Mucosa of descending colon (tissue), 3 donors: ENCODE measurements at regions not wholly inside any gene's neighbourhood (a gene's known extent, or its start where the extent isn't known, plus 50 kb on each side); places are given as distances from the start of the nearest gene placed in this dataset.

Experiments used
- ATAC-seq: fragments of 200-7000 bp; cut with Tn5 transposase; one replicate; pipeline ENCODE4 v1.9.1; 2020; ENCODE audit warnings: mild to moderate bottlenecking, moderate library complexity
- DNase-seq, 3 donors: peaks; one replicate each; pipeline ENCODE4 v3.0.0-alpha.2; 2020
- H3K36me3 ChIP-seq: fragments of 200-600 bp; one replicate; pipeline ENCODE4 v1.8.0; 2021; ENCODE audit warnings: low read depth, mild to moderate bottlenecking
- H3K4me1 ChIP-seq: fragments of 200-600 bp; one replicate; pipeline ENCODE4 v1.8.0; 2021; ENCODE audit warnings: low read depth, mild to moderate bottlenecking
- H3K4me3 ChIP-seq: fragments of 200-600 bp; one replicate; pipeline ENCODE4 v1.8.0; 2021; ENCODE audit warnings: mild to moderate bottlenecking
- H3K9me3 ChIP-seq: fragments of 200-600 bp; one replicate; pipeline ENCODE4 v1.8.0; 2021; ENCODE audit warnings: mild to moderate bottlenecking
- CTCF ChIP-seq: fragments of 200-600 bp; IDR thresholded peaks from one replicate; pipeline ENCODE4 v1.8.0; 2022; ENCODE audit warnings: antibody characterized with exemption, mild to moderate bottlenecking
- intact Hi-C, 2 donors: fragments of 100-400 bp; cut with DNase I in 1 of 2; cut with micrococcal nuclease in 1 of 2; formaldehyde crosslinking; loops; one replicate each; pipeline versions ENCODE4 v1.11.0 to v1.11.1; 2022; cut with DNase I, micrococcal nuclease
- donor health status: DM: no; HTN: no; CAD: no; lungs with moderate emphysema.
- donor health status: DM: no; HTN: no; CAD: no.
- donor health status: DM: no; HTN: yes; CAD: no.

GRCh38 chr6:40819182-40819834 is 219.7 kb downstream of the UNC5CL start:
- ATAC-seq: no peak
- Histone ChIP-seq H3K4me1 (no peaks in the 10 kb centered on the region), H3K9me3 (no peaks in the 10 kb centered on the region), H3K4me3 (no peak overlapping the region), H3K36me3 (no peaks in the 10 kb centered on the region)
- no peak for DNase-seq
- no peak for TF ChIP-seq CTCF
- intact Hi-C loops: no loop called here

GRCh38 chr6:40817369-40817768 is 221.7 kb downstream of the UNC5CL start:
- Histone ChIP-seq H3K4me1 (no peaks in the 10 kb centered on the region), H3K9me3 (no peaks in the 10 kb centered on the region), H3K36me3 (no peaks in the 10 kb centered on the region), H3K4me3 (no peak overlapping the region)
- ATAC-seq: no peak
- no peak for DNase-seq
- intact Hi-C loops: no loop called here
- no peak for TF ChIP-seq CTCF

- no peaks in the 10 kb centered on the region for H3K36me3 ChIP-seq
- ATAC-seq (no peak), DNase-seq (no peak)
- intact Hi-C loops: no loop called here
- TF ChIP-seq CTCF: no peak
- H3K9me3 ChIP-seq: no peaks in the 10 kb centered on the region
- no peaks in the 10 kb centered on the region for H3K4me1 ChIP-seq
- H3K4me3 ChIP-seq: no peak overlapping the region
These were observed 222.4 kb downstream of the UNC5CL start for GRCh38 chr6:40816601-40817000.

- no peaks in the 10 kb centered on the region for H3K36me3 ChIP-seq
- ATAC-seq (no peak), DNase-seq (no peak)
- H3K9me3 ChIP-seq: no peaks in the 10 kb centered on the region
- no peak overlapping the region for H3K4me3 ChIP-seq
- no peak for TF ChIP-seq CTCF
- H3K4me1 ChIP-seq: no peaks in the 10 kb centered on the region
- intact Hi-C loops: no loop called here
These were observed 223.3 kb downstream of the UNC5CL start for GRCh38 chr6:40815731-40816130.

- no peak for ATAC-seq
These were observed 223.0 kb upstream of the LRFN2 start for GRCh38 chr6:40810171-40810570.

More at GRCh38 chr6:40810171-40810570, 223.0 kb upstream of the LRFN2 start:
- H3K36me3 ChIP-seq: no peaks in the 10 kb centered on the region
- TF ChIP-seq CTCF: no peak
- DNase-seq: no peak
- no peaks in the 10 kb centered on the region for H3K9me3 ChIP-seq
- intact Hi-C loops: no loop called here
- H3K4me1 ChIP-seq: no peaks in the 10 kb centered on the region
- no peak overlapping the region for H3K4me3 ChIP-seq
